Activated CD8-positive, alpha-beta memory T cell treated with anti-CD3 and anti-CD28 coated beads, Interleukin-2, amount 50 U/mL, for 4 hours (primary cell): ENCODE measurements at regions not wholly inside any gene's neighbourhood (a gene's known extent, or its start where the extent isn't known, plus 50 kb on each side); places are given as distances from the start of the nearest gene placed in this dataset.

ENCODE experiments used
- DNase-seq: peaks from one replicate; pipeline ENCODE4 v3.0.0-alpha.2; 2020

DNA sequence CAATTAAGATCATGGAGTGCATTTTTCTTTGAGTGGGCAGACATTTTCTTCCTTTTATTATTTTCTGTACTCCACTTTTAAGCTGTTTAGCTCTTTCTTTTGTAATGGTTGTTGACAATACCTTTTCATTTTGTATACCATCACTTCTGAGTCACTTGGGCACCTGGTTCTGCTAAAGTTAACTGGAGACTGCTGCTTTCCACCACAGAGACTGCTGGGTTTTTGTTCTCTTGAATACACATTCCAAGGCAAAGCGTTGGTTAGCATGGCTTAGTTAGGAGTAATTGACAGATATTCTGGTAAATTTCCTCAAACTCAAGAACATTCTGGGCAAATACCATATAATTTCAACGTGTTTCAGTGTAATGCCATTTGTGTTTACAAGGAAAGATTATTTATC is 541.9 kb upstream of the CELF2 start:
- DNase-seq: no peak

- DNase-seq: no peak
These were observed 539.8 kb upstream of the CELF2 start for GRCh38 chr10:10477844-10478243.

- DNase-seq: no peak
These were observed 538.2 kb upstream of the CELF2 start for GRCh38 chr10:10479465-10479864.

DNA sequence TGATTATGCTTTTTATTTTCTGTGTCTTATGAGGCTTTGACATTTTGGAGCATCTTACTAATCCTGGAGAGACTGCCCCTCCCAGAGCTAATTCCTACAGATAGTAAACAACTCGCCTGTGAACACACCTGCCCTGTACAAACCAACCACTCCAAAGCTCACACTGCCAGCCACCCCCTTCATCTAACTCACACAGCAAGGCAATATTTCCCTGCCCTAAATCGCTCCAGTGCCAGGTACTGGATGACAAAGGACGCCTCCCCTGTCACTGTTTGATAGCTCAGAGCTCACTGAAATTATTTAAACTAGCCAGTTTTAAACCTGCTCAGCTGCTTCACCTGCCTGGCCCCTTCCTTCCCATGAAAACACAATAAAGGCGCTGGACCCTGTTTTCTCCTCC is 535.1 kb upstream of the CELF2 start:
- no peak for DNase-seq

DNA sequence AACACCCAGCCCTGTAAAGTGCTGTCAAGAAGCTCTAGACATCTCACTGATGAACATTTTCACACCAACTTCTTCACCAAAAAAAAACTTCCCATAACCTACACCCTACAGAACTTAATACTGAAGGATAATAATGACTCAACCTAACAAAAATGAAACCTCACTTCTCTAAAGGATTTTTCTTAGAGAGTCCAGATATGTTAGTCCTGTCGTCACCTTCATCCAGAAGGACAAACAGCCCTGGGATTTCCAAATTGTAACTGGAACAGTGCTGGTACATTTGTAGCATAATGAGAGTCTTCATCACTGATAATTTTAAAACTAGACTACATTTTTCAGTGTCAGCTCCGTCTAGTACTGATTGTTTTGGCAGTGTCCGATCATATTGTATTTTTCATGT is 528.6 kb upstream of the CELF2 start:
- DNase-seq: no peak

GRCh38 chr10:10489805-10490571 is 527.7 kb upstream of the CELF2 start:
- DNase-seq: no peak

DNA sequence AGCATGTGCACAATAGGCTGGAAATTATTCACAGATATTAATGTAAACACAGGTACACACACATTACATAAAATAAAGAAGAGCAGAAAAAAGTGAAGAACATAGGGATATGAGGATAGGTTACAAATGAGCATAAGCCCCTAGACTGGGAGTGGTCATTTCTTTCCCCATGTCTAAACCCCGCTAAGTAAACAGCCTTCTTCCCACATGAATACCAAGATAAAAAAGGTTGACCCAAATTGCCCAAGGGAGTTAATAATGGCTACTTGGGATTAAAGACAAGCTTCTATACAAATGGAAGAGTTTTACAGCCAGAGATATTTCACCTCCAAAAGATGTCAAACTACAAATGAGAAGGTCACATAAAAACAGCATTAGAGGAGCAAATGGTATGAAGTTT is 527.1 kb upstream of the CELF2 start:
- DNase-seq: no peak

DNA sequence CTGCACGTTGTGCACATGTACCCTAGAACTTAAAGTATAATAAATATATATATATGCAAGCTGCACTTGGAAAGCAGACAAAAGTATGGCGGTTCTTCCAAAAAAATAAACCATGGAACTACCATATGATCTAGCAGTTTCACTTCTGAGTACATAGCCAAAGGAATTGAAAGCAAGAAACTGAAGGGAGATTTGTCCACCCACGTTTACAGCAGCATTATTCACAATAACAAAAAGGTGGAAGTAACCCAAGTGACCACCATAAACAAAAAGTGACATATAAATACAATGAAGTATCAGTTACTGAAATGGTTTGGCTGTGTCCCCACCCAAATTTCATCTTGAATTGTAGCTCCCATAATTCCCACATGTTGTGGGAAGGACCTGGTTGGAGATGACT is 525.3 kb upstream of the CELF2 start:
- no peak for DNase-seq

DNA sequence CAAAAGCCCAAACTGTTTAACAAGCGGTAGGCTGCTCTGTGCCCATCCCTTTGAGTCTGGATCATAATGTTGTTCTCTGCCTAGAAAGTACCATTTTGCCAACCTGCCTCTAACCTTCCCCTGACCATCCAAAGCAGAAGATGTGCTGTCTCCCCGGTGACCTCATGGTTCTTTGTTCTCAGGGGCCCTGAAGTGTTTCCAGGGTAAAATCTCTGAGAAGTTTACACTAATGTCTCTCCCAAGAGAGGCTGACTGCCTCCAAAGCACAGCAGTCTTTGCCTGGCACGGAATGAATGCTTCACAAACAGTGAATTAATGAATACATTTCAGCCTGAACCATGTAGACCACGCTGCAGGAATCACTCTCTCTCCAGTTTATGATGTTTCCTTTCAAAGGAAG is 523.8 kb upstream of the CELF2 start:
- no peak for DNase-seq

GRCh38 chr10:10497245-10497644 is 520.4 kb upstream of the CELF2 start:
- DNase-seq: no peak

GRCh38 chr10:10498781-10499180 is 518.9 kb upstream of the CELF2 start:
- no peak for DNase-seq

DNA sequence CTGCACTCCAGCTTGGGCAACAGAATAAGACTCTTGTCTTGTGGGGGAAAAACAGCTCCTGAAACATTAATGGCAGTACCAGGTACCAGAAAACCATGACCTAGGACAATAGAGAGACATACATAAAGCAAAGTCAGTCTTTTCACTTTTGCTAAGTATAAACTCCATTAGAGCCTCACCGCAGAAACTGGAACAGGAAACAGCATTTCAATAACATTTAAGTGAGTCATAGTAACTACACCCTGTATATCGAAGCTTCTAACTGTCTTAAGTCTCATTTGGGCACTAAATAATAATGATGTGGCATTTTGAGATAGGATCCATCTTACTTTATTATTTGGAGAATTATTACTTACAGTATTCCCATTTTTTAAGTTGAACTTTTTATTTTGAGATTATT is 517.8 kb upstream of the CELF2 start:
- DNase-seq: no peak

- DNase-seq: no peak
These were observed 516.7 kb upstream of the CELF2 start for GRCh38 chr10:10500937-10501336.

- no peak for DNase-seq
These were observed 513.9 kb upstream of the CELF2 start for GRCh38 chr10:10503772-10504171.

DNA sequence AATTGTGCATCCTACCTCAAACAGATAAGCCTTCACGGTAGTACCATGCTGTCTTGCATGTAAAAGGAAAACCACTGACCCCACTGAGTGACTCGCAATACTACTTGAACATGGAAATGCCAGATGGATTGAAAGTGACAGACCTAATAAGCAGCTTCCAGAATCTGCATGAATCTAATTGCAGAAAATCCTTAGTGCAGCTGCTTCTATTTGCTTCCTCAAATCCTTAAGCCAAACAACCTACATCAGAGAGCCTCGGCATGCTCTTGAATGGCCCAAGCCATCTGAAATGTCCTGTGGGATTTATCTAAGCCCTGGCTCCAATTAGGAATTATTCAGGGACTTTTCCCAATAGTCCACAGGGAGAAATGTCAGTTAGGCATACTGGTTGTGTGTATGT is 509.5 kb upstream of the CELF2 start:
- DNase-seq: no peak

DNA sequence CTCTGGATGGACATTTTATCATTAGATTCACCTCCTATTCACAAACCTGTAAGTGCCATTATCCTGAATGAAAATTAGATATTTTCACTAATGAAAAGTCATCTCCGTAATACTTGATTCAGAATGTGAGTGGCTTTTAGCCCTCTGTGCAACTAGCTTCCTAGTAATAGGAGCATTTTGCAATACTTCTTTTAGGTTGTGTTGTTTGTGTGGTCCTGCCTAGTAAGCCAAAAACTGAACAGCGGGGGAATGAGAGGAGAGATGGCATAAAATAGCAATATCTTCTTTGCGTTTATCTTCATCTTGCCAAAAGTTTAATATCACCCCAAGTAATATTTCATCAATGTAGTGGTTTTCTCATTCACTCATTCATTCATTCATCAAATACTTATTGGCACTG is 507.5 kb upstream of the CELF2 start:
- no peak for DNase-seq

- DNase-seq: no peak
These were observed 504.6 kb upstream of the CELF2 start for GRCh38 chr10:10513067-10513466.

DNA sequence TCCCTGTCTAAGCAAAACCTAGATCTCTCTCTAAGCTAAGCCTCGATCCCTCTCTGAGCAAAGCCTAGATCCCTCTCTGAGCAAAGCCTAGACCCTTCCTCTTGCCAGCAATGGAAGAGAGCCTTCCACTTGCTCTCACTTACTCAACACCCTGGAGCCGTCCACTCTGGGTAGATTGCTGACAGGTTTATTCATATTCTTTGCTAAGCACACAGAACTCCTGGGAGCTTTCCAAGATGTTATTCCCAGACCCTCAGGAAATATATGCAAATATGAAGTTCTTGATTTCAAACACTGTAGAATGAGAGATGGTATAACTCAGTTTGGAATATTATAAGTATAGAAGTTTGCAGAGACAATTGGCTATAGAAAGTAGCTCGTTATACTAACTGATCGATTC is 503.8 kb upstream of the CELF2 start:
- no peak for DNase-seq

GRCh38 chr10:10514797-10515196 is 502.9 kb upstream of the CELF2 start:
- DNase-seq: no peak

- no peak for DNase-seq
These were observed 502.0 kb upstream of the CELF2 start for GRCh38 chr10:10515479-10516204.

- no peak for DNase-seq
These were observed 501.1 kb upstream of the CELF2 start for GRCh38 chr10:10516346-10517130.

- no peak for DNase-seq
These were observed 499.8 kb upstream of the CELF2 start for GRCh38 chr10:10517866-10518265.

GRCh38 chr10:10519674-10520073 is 498.0 kb upstream of the CELF2 start:
- DNase-seq: no peak
